ENCODE measurements at regions not wholly inside any gene's neighbourhood (a gene's known extent, or its start where the extent isn't known, plus 50 kb on each side); places are given as distances from the start of the nearest gene placed in this dataset.

DNA sequence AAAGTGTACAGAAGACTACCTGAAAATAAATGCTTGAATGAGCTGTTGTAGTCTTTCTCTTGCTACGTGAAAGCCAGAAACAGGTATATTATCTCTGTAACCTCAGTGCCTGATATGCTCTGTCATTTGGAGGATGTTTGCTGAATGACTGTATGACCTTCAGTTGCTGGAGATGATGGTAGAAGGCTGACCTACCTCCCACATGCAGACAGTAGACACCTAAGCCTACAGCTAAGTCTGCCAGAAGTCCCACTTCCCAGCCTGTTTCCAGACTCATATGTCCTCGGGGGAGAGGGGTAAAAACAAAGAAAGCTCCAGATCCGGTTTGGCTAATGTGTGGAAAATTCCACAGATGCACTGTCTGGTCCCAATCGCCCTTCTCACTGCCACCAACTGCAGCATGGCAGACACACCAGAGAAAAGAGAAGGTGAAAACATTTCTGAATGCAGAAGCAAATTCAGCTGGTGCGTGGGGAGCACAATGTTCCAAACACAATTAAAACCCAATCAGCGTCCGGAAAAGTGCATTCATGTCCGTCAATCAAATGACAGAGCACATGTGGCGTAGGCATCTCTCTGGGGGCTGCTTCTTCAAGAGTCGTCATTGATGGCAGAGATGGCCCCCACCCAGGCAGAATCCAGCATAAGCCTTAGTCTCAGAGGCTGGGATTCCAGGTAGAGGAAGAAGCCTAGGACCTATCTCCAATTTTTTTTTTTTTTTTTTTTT, 76.3 kb upstream of the TBX3 start:
- no peak for FAIRE-seq
- POLR2A ChIA-PET: interaction anchor here (1.1 kb wide), 1 partner anchor 76 kb away, joined by 4 read pairs; the partner anchor contains the start of gene TBX3
- CTCF ChIA-PET: interaction anchor here (0.8 to 1.4 kb wide), 2 partner anchors 10 to 13 kb away, joined by 3 to 4 read pairs; no protein-coding TSS in a partner anchor
- WGBS (ENCODE audit: missing lambda C conversion rate): 67% methylated on average over 10 of the region's 10 CpGs
- TF ChIP-seq SREBF2 (IDR thresholded peaks at IDR 0.05): no peak
- no peak for TF ChIP-seq FOXS1 (CRISPR knock-in tag; IDR thresholded peaks at IDR 0.05)
- no peak for TF ChIP-seq KDM5A (IDR thresholded peaks at IDR 0.05)
- TF ChIP-seq, protein P1, sequence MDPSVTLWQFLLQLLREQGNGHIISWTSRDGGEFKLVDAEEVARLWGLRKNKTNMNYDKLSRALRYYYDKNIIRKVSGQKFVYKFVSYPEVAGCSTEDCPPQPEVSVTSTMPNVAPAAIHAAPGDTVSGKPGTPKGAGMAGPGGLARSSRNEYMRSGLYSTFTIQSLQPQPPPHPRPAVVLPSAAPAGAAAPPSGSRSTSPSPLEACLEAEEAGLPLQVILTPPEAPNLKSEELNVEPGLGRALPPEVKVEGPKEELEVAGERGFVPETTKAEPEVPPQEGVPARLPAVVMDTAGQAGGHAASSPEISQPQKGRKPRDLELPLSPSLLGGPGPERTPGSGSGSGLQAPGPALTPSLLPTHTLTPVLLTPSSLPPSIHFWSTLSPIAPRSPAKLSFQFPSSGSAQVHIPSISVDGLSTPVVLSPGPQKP (IDR thresholded peaks at IDR 0.05; ENCODE audit: low read depth, low read length): no peak
- TF ChIP-seq HOXB5 (CRISPR knock-in tag; IDR thresholded peaks at IDR 0.05): no peak
- TF ChIP-seq RCOR1 (IDR thresholded peaks at IDR 0.05; ENCODE audit: low read depth, low read length): no peak
- TF ChIP-seq RNF2 (IDR thresholded peaks at IDR 0.05; ENCODE audit: borderline replicate concordance, low read depth): no peak
- no peak for TF ChIP-seq MAFK (IDR thresholded peaks at IDR 0.05; ENCODE audit: partially characterized antibody)
- TF ChIP-seq POLR2AphosphoS2 (conservative IDR thresholded peaks at IDR 0.05; ENCODE audit: low read length): no peak
- TF ChIP-seq NPAS2 (CRISPR knock-in tag; IDR thresholded peaks at IDR 0.05; ENCODE audit: borderline replicate concordance): no peak
- TF ChIP-seq, protein P2, sequence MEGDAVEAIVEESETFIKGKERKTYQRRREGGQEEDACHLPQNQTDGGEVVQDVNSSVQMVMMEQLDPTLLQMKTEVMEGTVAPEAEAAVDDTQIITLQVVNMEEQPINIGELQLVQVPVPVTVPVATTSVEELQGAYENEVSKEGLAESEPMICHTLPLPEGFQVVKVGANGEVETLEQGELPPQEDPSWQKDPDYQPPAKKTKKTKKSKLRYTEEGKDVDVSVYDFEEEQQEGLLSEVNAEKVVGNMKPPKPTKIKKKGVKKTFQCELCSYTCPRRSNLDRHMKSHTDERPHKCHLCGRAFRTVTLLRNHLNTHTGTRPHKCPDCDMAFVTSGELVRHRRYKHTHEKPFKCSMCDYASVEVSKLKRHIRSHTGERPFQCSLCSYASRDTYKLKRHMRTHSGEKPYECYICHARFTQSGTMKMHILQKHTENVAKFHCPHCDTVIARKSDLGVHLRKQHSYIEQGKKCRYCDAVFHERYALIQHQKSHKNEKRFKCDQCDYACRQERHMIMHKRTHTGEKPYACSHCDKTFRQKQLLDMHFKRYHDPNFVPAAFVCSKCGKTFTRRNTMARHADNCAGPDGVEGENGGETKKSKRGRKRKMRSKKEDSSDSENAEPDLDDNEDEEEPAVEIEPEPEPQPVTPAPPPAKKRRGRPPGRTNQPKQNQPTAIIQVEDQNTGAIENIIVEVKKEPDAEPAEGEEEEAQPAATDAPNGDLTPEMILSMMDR (IDR thresholded peaks at IDR 0.05): no peak
- TF ChIP-seq TP53 (CRISPR knock-in tag; IDR thresholded peaks at IDR 0.05): no peak
- TF ChIP-seq ZNF302 (CRISPR knock-in tag; IDR thresholded peaks at IDR 0.05): no peak
- no peak for TF ChIP-seq CBX2 (IDR thresholded peaks at IDR 0.05; ENCODE audit: borderline replicate concordance, low read depth)
- no peak for TF ChIP-seq HEYL (CRISPR knock-in tag; IDR thresholded peaks at IDR 0.05)
- TF ChIP-seq ZFP36 (IDR thresholded peaks at IDR 0.05; ENCODE audit: borderline replicate concordance, partially characterized antibody): no peak
- no peak for TF ChIP-seq NFE2L2 (conservative IDR thresholded peaks at IDR 0.05; ENCODE audit: low read length)
- no peak for TF ChIP-seq HDAC2 (IDR thresholded peaks at IDR 0.05)
- DNase-seq (ENCODE audit: low read depth in 1 of 2, low spot score in 1 of 2): peak in 1 of 2 experiments; percentile 36
- Histone ChIP-seq H3K4me3 (no peak overlapping the region), H3K27ac (no peak overlapping the region), H3K9me3 (no peaks in the 10 kb centered on the region), H3K4me2 (0 out of 3 replicates have a peak overlapping the region, but pooled peaks have one; percentile 24), H3K4me1 (peaks cover 11% of the 10 kb centered on the region)
- ATAC-seq: peak in 1 of 2 experiments; percentile 49; a peak in 2 of 6 replicates

DNA sequence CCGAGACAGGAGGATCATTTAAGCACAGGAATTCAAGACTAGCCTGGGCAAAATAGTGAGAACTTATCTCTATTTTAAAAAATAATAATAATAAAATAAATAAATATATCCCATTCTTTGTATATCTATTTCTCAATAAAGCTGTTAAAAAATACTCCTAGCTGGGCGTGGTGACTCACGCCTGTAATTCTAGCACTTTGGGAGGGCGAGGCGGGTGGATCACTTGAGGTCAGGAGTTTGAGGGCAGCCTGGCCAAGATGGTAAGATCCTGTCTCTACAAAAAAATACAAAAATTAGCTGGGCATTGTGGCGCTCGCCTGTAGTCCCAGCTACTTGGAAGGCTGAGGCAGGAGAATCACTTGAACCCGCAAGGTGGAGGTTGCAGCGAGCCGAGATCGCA, 75.7 kb upstream of the TBX3 start:
- ATAC-seq (no peak), DNase-seq (ENCODE audit: low read depth in 1 of 2, low spot score in 1 of 2) (no peak), FAIRE-seq (no peak)
- TF ChIP-seq FOSB (CRISPR knock-in tag; IDR thresholded peaks at IDR 0.05) (no peak), SMC3 (IDR thresholded peaks at IDR 0.05) (no peak), CHD2 (IDR thresholded peaks at IDR 0.05; ENCODE audit: low read length, partially characterized antibody) (no peak), CBX2 (IDR thresholded peaks at IDR 0.05; ENCODE audit: borderline replicate concordance, low read depth) (no peak)
- TF ChIP-seq, protein P3, sequence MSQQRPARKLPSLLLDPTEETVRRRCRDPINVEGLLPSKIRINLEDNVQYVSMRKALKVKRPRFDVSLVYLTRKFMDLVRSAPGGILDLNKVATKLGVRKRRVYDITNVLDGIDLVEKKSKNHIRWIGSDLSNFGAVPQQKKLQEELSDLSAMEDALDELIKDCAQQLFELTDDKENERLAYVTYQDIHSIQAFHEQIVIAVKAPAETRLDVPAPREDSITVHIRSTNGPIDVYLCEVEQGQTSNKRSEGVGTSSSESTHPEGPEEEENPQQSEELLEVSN (IDR thresholded peaks at IDR 0.05; ENCODE audit: borderline replicate concordance, low read depth): no peak
- TF ChIP-seq, protein P4, sequence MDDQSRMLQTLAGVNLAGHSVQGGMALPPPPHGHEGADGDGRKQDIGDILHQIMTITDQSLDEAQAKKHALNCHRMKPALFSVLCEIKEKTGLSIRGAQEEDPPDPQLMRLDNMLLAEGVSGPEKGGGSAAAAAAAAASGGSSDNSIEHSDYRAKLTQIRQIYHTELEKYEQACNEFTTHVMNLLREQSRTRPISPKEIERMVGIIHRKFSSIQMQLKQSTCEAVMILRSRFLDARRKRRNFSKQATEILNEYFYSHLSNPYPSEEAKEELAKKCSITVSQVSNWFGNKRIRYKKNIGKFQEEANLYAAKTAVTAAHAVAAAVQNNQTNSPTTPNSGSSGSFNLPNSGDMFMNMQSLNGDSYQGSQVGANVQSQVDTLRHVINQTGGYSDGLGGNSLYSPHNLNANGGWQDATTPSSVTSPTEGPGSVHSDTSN (IDR thresholded peaks at IDR 0.05): no peak
- H3K4me3 ChIP-seq: no peak overlapping the region
- no peak overlapping the region for H3K27ac ChIP-seq
- CTCF ChIA-PET: interaction anchor here (1.4 kb wide), 1 partner anchor 11 kb away, joined by 3 read pairs; no protein-coding TSS in a partner anchor
- 0 out of 3 replicates have a peak overlapping the region, but pooled peaks have one; percentile 24 for H3K4me2 ChIP-seq
- H3K4me1 ChIP-seq: peaks cover 11% of the 10 kb centered on the region
- POLR2A ChIA-PET: interaction anchor here (1.1 kb wide), 1 partner anchor 76 kb away, joined by 4 read pairs; the partner anchor contains the start of gene TBX3
- WGBS (ENCODE audit: missing lambda C conversion rate): 82% methylated on average over 11 of the region's 11 CpGs
- H3K9me3 ChIP-seq: no peaks in the 10 kb centered on the region

Data from A549 (cell line).